AG04450 (cell line): ENCODE measurements at regions not wholly inside any gene's neighbourhood (a gene's known extent, or its start where the extent isn't known, plus 50 kb on each side); places are given as distances from the start of the nearest gene placed in this dataset.

ENCODE experiments used
- CTCF ChIA-PET: fragments of 300-600, 350-600 bp; formaldehyde crosslinking; extraction: SDS; loops from one replicate; lab custom pipeline; 2022; ENCODE audit warnings: antibody characterized with exemption, inconsistent platforms; lab: Charles Lee
- POLR2A ChIA-PET: fragments of 350-600 bp; formaldehyde crosslinking; extraction: SDS; loops from one replicate; lab custom pipeline; 2021; ENCODE audit warnings: antibody characterized with exemption, inconsistent platforms; lab: Yijun Ruan, JAX
- DNase-seq: peaks from one replicate; pipeline ENCODE4 v3.0.0-alpha.2; 2011; ENCODE audit warnings: low read depth, low spot score
- H3K27ac ChIP-seq: one replicate; pipeline ENCODE4 v1.5.1; 2012; ENCODE audit warnings: low read depth, low read length, control low read depth
- H3K27me3 ChIP-seq: one replicate; pipeline ENCODE4 v1.6.0; 2012; ENCODE audit warnings: low read length; ENCODE audit not compliant: control insufficient read depth, insufficient read depth
- H3K4me3 ChIP-seq: 2 replicates; pipeline ENCODE4 v1.5.1; 2011; ENCODE audit warnings: mild to moderate bottlenecking, low read depth, low read length, control low read depth
- H3K9me3 ChIP-seq: 2 replicates; pipeline ENCODE4 v1.5.1; 2012; ENCODE audit warnings: low read length; ENCODE audit not compliant: control insufficient read depth, insufficient read depth
- TF ChIP-seq, protein P1 (sequence below): IDR thresholded peaks from 2 replicates; pipeline ENCODE4 v1.5.1; 2011; ENCODE audit warnings: low read depth, low read length, control low read depth, inconsistent platforms

DNA sequence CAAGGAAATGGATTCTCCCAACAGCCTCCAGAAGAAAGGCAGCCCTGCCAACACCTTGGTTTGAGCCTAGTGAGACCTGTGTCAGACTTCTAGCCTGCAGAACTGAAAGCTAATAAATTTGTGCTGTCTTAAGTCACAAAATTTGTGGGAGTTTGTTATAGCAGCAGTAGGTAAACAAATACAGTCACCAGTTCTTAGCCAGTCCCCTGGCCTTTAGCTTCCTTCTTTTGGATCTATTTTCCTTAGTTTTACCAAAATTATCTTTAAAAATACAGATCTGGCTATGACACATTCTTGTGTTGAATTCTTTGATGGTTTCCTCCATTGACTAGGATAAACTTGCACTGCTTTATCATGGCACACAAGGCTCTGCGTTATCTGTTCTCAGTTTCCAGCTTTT, 697.9 kb upstream of the FANCL start:
- Histone ChIP-seq H3K9me3 (no peaks in the 10 kb centered on the region; the same call in 1 of the 2 replicates), H3K27me3 (no peaks in the 10 kb centered on the region), H3K4me3 (no peak overlapping the region), H3K27ac (no peak overlapping the region)
- TF ChIP-seq, protein P1, sequence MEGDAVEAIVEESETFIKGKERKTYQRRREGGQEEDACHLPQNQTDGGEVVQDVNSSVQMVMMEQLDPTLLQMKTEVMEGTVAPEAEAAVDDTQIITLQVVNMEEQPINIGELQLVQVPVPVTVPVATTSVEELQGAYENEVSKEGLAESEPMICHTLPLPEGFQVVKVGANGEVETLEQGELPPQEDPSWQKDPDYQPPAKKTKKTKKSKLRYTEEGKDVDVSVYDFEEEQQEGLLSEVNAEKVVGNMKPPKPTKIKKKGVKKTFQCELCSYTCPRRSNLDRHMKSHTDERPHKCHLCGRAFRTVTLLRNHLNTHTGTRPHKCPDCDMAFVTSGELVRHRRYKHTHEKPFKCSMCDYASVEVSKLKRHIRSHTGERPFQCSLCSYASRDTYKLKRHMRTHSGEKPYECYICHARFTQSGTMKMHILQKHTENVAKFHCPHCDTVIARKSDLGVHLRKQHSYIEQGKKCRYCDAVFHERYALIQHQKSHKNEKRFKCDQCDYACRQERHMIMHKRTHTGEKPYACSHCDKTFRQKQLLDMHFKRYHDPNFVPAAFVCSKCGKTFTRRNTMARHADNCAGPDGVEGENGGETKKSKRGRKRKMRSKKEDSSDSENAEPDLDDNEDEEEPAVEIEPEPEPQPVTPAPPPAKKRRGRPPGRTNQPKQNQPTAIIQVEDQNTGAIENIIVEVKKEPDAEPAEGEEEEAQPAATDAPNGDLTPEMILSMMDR, result no peak
- no peak for DNase-seq
- ChIA-PET POLR2A (interaction anchor here (0.9 to 1.3 kb wide), 3 partner anchors 14 to 21 kb away, joined by 4 to 5 read pairs (median 5); no protein-coding TSS in a partner anchor), CTCF (interaction anchor here (0.9 kb wide), 1 partner anchor 83 kb away, joined by 3 read pairs; no protein-coding TSS in a partner anchor)

DNA sequence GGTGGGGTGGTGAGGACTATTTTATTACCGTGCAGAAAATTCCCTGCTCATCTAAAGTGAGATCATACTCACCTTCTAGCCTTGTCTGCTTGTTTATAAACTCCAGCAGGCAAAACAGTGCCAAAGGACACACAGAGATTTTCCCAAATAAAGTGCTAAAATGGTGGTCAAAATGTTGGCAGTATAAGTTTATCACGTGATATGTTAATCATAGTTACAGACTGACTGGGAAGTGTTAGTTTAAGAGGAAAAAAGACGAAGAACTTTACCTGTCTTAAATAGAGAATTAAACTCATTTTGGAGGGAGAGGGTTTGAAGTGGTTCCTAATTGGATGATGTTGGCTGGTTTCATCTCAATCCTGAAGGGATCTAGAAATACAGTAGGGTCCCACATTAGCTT, 691.7 kb upstream of the FANCL start:
- Histone ChIP-seq H3K4me3 (no peak overlapping the region), H3K27me3 (no peaks in the 10 kb centered on the region), H3K27ac (no peak overlapping the region), H3K9me3 (no peaks in the 10 kb centered on the region)
- no peak for DNase-seq
- ChIA-PET POLR2A (no interaction called here), CTCF (no interaction called here)
- TF ChIP-seq, protein P1, result no peak

DNA sequence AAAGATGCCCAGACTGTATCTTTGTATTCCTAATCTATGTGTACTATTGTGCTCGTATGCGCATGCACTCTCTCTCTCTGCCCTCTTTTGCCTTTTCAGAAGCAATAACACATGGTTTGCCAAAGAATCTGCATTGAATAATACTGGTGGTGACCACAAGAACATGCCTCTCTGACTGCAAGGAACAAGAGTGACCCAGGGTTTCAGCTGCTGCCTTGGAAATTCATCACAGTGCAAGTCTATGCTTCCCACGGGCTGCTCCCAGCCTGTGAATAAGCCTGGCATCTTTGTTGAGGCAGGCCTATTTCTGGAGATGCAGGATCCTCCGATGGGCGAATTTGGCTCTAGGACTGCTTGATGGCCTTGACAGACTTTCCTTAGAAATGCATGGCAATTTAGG, 689.4 kb upstream of the FANCL start:
- H3K27ac ChIP-seq, result no peak overlapping the region
- DNase-seq, result no peak
- POLR2A ChIA-PET, result no interaction called here
- no peak overlapping the region for H3K4me3 ChIP-seq
- H3K9me3 ChIP-seq, result no peaks in the 10 kb centered on the region
- TF ChIP-seq, protein P1, result no peak
- H3K27me3 ChIP-seq, result no peaks in the 10 kb centered on the region
- CTCF ChIA-PET, result no interaction called here

DNA sequence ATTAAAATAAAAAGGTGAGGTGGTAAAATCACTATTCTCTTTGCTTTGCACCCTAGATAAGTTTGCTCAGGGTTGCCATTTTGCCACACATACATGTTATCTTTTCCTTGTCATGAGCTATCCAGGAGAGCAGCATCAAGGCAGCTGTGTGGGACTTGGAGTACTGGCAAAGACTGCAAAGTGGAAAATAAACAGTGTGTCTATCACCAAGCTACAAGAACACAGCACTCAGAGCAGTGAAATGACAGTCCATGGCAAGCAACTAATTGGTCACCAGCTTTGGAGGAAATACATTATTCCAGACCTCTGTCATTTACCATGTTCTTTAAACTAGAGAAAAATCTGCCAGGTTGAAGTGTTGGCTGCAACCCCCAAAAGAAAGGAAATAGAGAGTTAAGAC, 687.8 kb upstream of the FANCL start:
- Histone ChIP-seq H3K4me3 (no peak overlapping the region), H3K9me3 (no peaks in the 10 kb centered on the region), H3K27ac (no peak overlapping the region), H3K27me3 (no peaks in the 10 kb centered on the region)
- POLR2A ChIA-PET, result no interaction called here
- CTCF ChIA-PET, result no interaction called here
- no peak for DNase-seq
- TF ChIP-seq, protein P1, result no peak

DNA sequence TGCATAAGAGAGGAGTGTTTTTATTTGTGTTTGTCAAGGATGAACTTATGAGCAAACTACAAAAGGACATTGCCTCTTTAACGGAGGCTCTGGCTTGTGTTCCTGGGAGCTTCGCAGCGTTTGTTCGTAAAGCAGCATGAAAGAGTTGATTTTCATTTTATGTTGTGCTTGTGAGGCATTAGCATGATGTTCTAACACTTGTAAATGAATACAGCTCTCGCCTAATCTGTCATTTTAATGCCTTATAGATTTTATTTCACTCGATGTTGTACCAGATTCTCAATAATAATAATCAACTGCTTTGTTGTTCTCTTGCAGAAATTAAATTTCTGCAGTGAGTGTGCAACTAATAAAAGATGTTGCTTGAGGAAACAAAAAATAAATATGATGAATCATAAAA, 687.3 kb upstream of the FANCL start:
- Histone ChIP-seq H3K27me3 (no peaks in the 10 kb centered on the region), H3K4me3 (no peak overlapping the region), H3K9me3 (no peaks in the 10 kb centered on the region), H3K27ac (no peak overlapping the region)
- DNase-seq, result no peak
- ChIA-PET CTCF (no interaction called here), POLR2A (no interaction called here)
- TF ChIP-seq, protein P1, result no peak
